HCT116 (cell line): ENCODE measurements at regions not wholly inside any gene's neighbourhood (a gene's known extent, or its start where the extent isn't known, plus 50 kb on each side); places are given as distances from the start of the nearest gene placed in this dataset.

Experiments used
- ATAC-seq: fragments of 200-7000 bp; cut with Tn5 transposase; 2 replicates; pipeline ENCODE4 v1.9.1; 2020; ENCODE audit warnings: mild to moderate bottlenecking, moderate library complexity
- BruUV-seq: library from RNA; stranded (reverse); fragments of 400-500 nt; replicated peaks from 2 replicates; lab custom pipeline; 2021; lab: Mats Ljungman, UMichigan
- CTCF ChIA-PET: fragments of 300-600 bp; sonication (Branson Sonifier 250); formaldehyde crosslinking; loops from one replicate; lab custom pipeline; 2021; ENCODE audit warnings: antibody characterized with exemption; lab: Charles Lee
- POLR2A ChIA-PET: fragments of 300-600, 350-600 bp; sonication (Branson Sonifier 250); formaldehyde crosslinking; loops from one replicate; lab custom pipeline; 2021; ENCODE audit warnings: antibody characterized with exemption; lab: Charles Lee
- RAD21 ChIA-PET, 2 experiments: fragments of 300-600 bp; sonication (Branson Sonifier 250); formaldehyde crosslinking; loops; one replicate each; lab custom pipeline; 2023; ENCODE audit warnings: low total read pairs in 2 of 2; ENCODE audit not compliant: uncharacterized antibody in 2 of 2, unreplicated experiment in 2 of 2, low non-redundant PET in 1 of 2; lab: Charles Lee
- DNase-seq: peaks from one replicate; pipeline ENCODE4 v3.0.0-alpha.2; 2010; ENCODE audit warnings: low read depth, low spot score
- H2AFZ ChIP-seq: fragments of 200-600 bp; shearing (Covaris generic), sonication (generic); 2 replicates; pipeline ENCODE4 v1.6.1; 2017; ENCODE audit warnings: low read depth, mixed run types, mixed read lengths, antibody characterized with exemption, low read length; ENCODE audit not compliant: poor library complexity, severe bottlenecking
- H3K27ac ChIP-seq: 2 replicates; pipeline ENCODE4 v1.5.1; 2012; ENCODE audit warnings: low read depth, low read length
- H3K27me3 ChIP-seq: fragments of 200-600 bp; sonication (generic); 2 replicates; pipeline ENCODE4 v1.6.1; 2016; ENCODE audit warnings: mixed run types, low read length, mixed read lengths; ENCODE audit not compliant: insufficient read depth
- H3K36me3 ChIP-seq, 2 experiments: fragments of 200-500 bp in 1 of 2; fragments of 200-600 bp in 1 of 2; sonication (Bioruptor generic) in 1 of 2; sonication (generic) in 1 of 2; 2 replicates each; pipeline versions ENCODE4 v1.5.1 to v1.6.1; 2014 to 2016; ENCODE audit warnings: low read length in 2 of 2, inconsistent platforms in 1 of 2, mixed read lengths in 1 of 2, mixed run types in 1 of 2; ENCODE audit not compliant: insufficient read depth in 2 of 2, control insufficient read depth in 1 of 2
- H3K4me1 ChIP-seq, 2 experiments: fragments of 200-600 bp in 1 of 2; sonication (generic) in 1 of 2; 2 replicates each; pipeline versions ENCODE4 v1.5.1 to v1.6.1; 2012 to 2017; ENCODE audit warnings: low read length in 2 of 2, inconsistent platforms in 1 of 2, mild to moderate bottlenecking in 1 of 2, mixed read lengths in 1 of 2, mixed run types in 1 of 2, moderate library complexity in 1 of 2; ENCODE audit not compliant: insufficient read depth in 2 of 2, control insufficient read depth in 1 of 2
- H3K4me2 ChIP-seq: fragments of 200-600 bp; sonication (generic); 2 replicates; pipeline ENCODE4 v1.6.1; 2017; ENCODE audit warnings: mixed run types, low read length, mixed read lengths
- H3K4me3 ChIP-seq, 2 experiments: fragments of 200-600 bp in 1 of 2; sonication (generic) in 1 of 2; replicated peaks in 1 of 2; 2 replicates each; pipeline ENCODE4 v1.5.1; 2011 to 2016; ENCODE audit warnings: low read length in 2 of 2, control low read depth in 1 of 2, low read depth in 1 of 2, mild to moderate bottlenecking in 1 of 2, mixed read lengths in 1 of 2, mixed run types in 1 of 2
- H3K79me2 ChIP-seq: fragments of 200-600 bp; sonication (generic); 2 replicates; pipeline ENCODE4 v1.6.1; 2017; ENCODE audit warnings: mild to moderate bottlenecking, mixed run types, low read length, moderate library complexity, mixed read lengths; ENCODE audit not compliant: insufficient read depth
- H3K9ac ChIP-seq: fragments of 200-600 bp; sonication (generic); 2 replicates; pipeline ENCODE4 v1.6.1; 2016; ENCODE audit warnings: low read length, mixed read lengths
- H3K9me2 ChIP-seq: fragments of 200-600 bp; sonication (generic), shearing (Covaris generic); 2 replicates; pipeline ENCODE4 v1.6.1; 2017; ENCODE audit warnings: mixed run types, mild to moderate bottlenecking, moderate library complexity; ENCODE audit not compliant: insufficient read depth
- H3K9me3 ChIP-seq, 2 experiments: fragments of 200-500 bp in 1 of 2; fragments of 200-600 bp in 1 of 2; sonication (Bioruptor generic) in 1 of 2; sonication (generic) in 1 of 2; 2 replicates each; pipeline ENCODE4 v1.6.1; 2014 to 2017; ENCODE audit warnings: low read length in 2 of 2, mixed read lengths in 2 of 2, inconsistent platforms in 1 of 2, low read depth in 1 of 2, mild to moderate bottlenecking in 1 of 2, mixed run types in 1 of 2, moderate library complexity in 1 of 2; ENCODE audit not compliant: control insufficient read depth in 1 of 2, insufficient read depth in 1 of 2
- H4K20me1 ChIP-seq: fragments of 200-600 bp; sonication (generic), shearing (Covaris generic); 2 replicates; pipeline ENCODE4 v1.6.1; 2017; ENCODE audit warnings: mixed run types, mild to moderate bottlenecking, moderate library complexity; ENCODE audit not compliant: insufficient read depth
- ATF3 ChIP-seq: IDR thresholded peaks from 2 replicates; pipeline ENCODE4 v1.6.1; 2012
- ELF1 ChIP-seq: IDR thresholded peaks from 2 replicates; pipeline ENCODE4 v1.6.1; 2012; ENCODE audit warnings: low read depth, borderline replicate concordance
- EZH2 ChIP-seq: fragments of 200-600 bp; sonication (generic); IDR thresholded peaks from 2 replicates; pipeline ENCODE4 v1.6.1; 2017; ENCODE audit warnings: antibody characterized with exemption, mixed run types
- EZH2phosphoT487 ChIP-seq: fragments of 200-600 bp; IDR thresholded peaks from 2 replicates; pipeline ENCODE4 v1.6.1; 2018; ENCODE audit warnings: antibody characterized with exemption, borderline replicate concordance
- JUND ChIP-seq: IDR thresholded peaks from 2 replicates; pipeline ENCODE4 v1.6.1; 2012
- POLR2A ChIP-seq: IDR thresholded peaks from 2 replicates; pipeline ENCODE4 v1.7.0; 2011; ENCODE audit warnings: borderline replicate concordance; ENCODE audit not compliant: insufficient read depth, insufficient read length; ENCODE audit errors: extremely low read depth
- SIN3A ChIP-seq: IDR thresholded peaks from 2 replicates; pipeline ENCODE4 v1.6.1; 2012; ENCODE audit warnings: low read depth
- SRF ChIP-seq: IDR thresholded peaks from 2 replicates; pipeline ENCODE4 v1.6.1; 2012; ENCODE audit warnings: low read depth
- ZFX ChIP-seq: fragments of 450-650 bp; IDR thresholded peaks from 2 replicates; pipeline ENCODE4 v1.6.1; 2017
- ZNF274 ChIP-seq: fragments of 200-500 bp; sonication (Bioruptor generic); IDR thresholded peaks from 2 replicates; pipeline ENCODE4 v1.6.1; 2014; ENCODE audit warnings: mild to moderate bottlenecking, low read depth, low read length, inconsistent platforms
- intact Hi-C: fragments of 100-400 bp; cut with micrococcal nuclease; formaldehyde crosslinking; loops from 2 replicates; pipeline ENCODE4 v1.10.0; 2022
- TF ChIP-seq, protein P1 (sequence below): IDR thresholded peaks from 2 replicates; pipeline ENCODE4 v1.6.1; 2012; ENCODE audit warnings: low read depth
- TF ChIP-seq, protein P2 (sequence below): IDR thresholded peaks from 2 replicates; pipeline ENCODE4 v1.6.1; 2012
- TF ChIP-seq, protein P3 (sequence below): IDR thresholded peaks from 2 replicates; pipeline ENCODE4 v1.6.1; 2011; ENCODE audit warnings: mild to moderate bottlenecking, low read length, moderate library complexity; ENCODE audit not compliant: insufficient replicate concordance; ENCODE audit errors: extremely low read depth

GRCh38 chr1:214983126-214983869, 99.2 kb upstream of the KCNK2 start (continued):
- TF ChIP-seq, protein P1, sequence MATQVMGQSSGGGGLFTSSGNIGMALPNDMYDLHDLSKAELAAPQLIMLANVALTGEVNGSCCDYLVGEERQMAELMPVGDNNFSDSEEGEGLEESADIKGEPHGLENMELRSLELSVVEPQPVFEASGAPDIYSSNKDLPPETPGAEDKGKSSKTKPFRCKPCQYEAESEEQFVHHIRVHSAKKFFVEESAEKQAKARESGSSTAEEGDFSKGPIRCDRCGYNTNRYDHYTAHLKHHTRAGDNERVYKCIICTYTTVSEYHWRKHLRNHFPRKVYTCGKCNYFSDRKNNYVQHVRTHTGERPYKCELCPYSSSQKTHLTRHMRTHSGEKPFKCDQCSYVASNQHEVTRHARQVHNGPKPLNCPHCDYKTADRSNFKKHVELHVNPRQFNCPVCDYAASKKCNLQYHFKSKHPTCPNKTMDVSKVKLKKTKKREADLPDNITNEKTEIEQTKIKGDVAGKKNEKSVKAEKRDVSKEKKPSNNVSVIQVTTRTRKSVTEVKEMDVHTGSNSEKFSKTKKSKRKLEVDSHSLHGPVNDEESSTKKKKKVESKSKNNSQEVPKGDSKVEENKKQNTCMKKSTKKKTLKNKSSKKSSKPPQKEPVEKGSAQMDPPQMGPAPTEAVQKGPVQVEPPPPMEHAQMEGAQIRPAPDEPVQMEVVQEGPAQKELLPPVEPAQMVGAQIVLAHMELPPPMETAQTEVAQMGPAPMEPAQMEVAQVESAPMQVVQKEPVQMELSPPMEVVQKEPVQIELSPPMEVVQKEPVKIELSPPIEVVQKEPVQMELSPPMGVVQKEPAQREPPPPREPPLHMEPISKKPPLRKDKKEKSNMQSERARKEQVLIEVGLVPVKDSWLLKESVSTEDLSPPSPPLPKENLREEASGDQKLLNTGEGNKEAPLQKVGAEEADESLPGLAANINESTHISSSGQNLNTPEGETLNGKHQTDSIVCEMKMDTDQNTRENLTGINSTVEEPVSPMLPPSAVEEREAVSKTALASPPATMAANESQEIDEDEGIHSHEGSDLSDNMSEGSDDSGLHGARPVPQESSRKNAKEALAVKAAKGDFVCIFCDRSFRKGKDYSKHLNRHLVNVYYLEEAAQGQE = no peak
- no peak for TF ChIP-seq EZH2phosphoT487

- Histone ChIP-seq H3K4me2 (no peak overlapping the region), H4K20me1 (no peaks in the 10 kb centered on the region), H3K36me3 (no peaks in the 10 kb centered on the region), H3K79me2 (no peaks in the 10 kb centered on the region), H3K27ac (no peak overlapping the region), H3K9me2 (no peaks in the 10 kb centered on the region), H3K9me3 (no peaks in the 10 kb centered on the region), H3K4me1 (no peaks in the 10 kb centered on the region), H2AFZ (no peak overlapping the region), H3K9ac (no peak overlapping the region), H3K4me3 (no peak overlapping the region), H3K27me3 (no peaks in the 10 kb centered on the region)
- intact Hi-C loops = no loop called here
- RAD21 ChIA-PET = no interaction called here
- no peak for TF ChIP-seq POLR2A
- TF ChIP-seq JUND = no peak
- no peak for TF ChIP-seq ELF1
- TF ChIP-seq, protein P2, sequence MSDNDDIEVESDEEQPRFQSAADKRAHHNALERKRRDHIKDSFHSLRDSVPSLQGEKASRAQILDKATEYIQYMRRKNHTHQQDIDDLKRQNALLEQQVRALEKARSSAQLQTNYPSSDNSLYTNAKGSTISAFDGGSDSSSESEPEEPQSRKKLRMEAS = no peak
- no peak for TF ChIP-seq ATF3
- TF ChIP-seq ZNF274 = no peak
- TF ChIP-seq, protein P3, sequence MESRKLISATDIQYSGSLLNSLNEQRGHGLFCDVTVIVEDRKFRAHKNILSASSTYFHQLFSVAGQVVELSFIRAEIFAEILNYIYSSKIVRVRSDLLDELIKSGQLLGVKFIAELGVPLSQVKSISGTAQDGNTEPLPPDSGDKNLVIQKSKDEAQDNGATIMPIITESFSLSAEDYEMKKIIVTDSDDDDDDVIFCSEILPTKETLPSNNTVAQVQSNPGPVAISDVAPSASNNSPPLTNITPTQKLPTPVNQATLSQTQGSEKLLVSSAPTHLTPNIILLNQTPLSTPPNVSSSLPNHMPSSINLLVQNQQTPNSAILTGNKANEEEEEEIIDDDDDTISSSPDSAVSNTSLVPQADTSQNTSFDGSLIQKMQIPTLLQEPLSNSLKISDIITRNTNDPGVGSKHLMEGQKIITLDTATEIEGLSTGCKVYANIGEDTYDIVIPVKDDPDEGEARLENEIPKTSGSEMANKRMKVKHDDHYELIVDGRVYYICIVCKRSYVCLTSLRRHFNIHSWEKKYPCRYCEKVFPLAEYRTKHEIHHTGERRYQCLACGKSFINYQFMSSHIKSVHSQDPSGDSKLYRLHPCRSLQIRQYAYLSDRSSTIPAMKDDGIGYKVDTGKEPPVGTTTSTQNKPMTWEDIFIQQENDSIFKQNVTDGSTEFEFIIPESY = no peak
- no peak for TF ChIP-seq ZFX
- TF ChIP-seq SIN3A = no peak
- TF ChIP-seq SRF = no peak
- no peak for TF ChIP-seq EZH2
- no peak for DNase-seq
- CTCF ChIA-PET = no interaction called here
- BruUV-seq = no TSS peak
- POLR2A ChIA-PET = no interaction called here
- ATAC-seq = no peak
These were observed 93.2 kb upstream of the KCNK2 start for GRCh38 chr1:214989341-214989740.
